ENCODE measurements at regions not wholly inside any gene's neighbourhood (a gene's known extent, or its start where the extent isn't known, plus 50 kb on each side); places are given as distances from the start of the nearest gene placed in this dataset.

DNA sequence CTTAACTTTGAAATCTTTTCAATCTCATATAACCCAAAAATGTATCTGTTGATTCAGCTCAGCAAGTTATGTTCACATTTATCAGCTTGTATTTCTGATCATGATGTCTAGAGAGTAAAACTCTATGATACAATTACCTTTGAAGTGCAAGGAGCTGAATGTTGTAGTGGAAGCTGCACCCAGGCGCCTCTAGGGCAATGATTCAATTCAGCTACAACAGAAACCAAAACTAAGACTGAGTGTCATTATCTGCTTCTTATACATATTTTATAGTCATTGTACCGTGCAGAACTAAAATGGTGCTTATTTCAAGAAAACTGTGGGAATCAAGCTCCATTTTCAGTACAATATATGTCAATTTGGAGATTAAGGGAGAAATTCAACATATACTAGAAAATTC lies 1237.5 kb downstream of the ZPLD1 start:
- Histone ChIP-seq H3K79me2 (ENCODE audit: low read length) (no peaks in the 10 kb centered on the region), H3K27ac (ENCODE audit: low read length) (no peak overlapping the region), H3K4me1 (ENCODE audit: low read length) (no peaks in the 10 kb centered on the region), H3K9me2 (replicated peaks; ENCODE audit: insufficient read depth, low read length) (no peaks in the 10 kb centered on the region), H3K9me3 (replicated peaks; ENCODE audit: insufficient read depth, low read length) (no peaks in the 10 kb centered on the region), H3K4me2 (ENCODE audit: low read depth, low read length) (no peak overlapping the region), H3K27me3 (replicated peaks; ENCODE audit: insufficient read depth, low read length) (no peaks in the 10 kb centered on the region), H4K20me1 (ENCODE audit: insufficient read depth, low read length) (no peaks in the 10 kb centered on the region), H2AFZ (ENCODE audit: low read length) (no peak overlapping the region), H3K9ac (ENCODE audit: low read length) (no peak overlapping the region), H3K4me3 (ENCODE audit: low read length) (no peak overlapping the region), H3F3A (ENCODE audit: insufficient read depth, low read length) (no peaks in the 10 kb centered on the region), H3K36me3 (replicated peaks; ENCODE audit: insufficient read depth, low read length) (no peaks in the 10 kb centered on the region)
- no peak for TF ChIP-seq EZH2phosphoT487 (IDR thresholded peaks at IDR 0.05; ENCODE audit: low read length)
- TF ChIP-seq, protein P1, sequence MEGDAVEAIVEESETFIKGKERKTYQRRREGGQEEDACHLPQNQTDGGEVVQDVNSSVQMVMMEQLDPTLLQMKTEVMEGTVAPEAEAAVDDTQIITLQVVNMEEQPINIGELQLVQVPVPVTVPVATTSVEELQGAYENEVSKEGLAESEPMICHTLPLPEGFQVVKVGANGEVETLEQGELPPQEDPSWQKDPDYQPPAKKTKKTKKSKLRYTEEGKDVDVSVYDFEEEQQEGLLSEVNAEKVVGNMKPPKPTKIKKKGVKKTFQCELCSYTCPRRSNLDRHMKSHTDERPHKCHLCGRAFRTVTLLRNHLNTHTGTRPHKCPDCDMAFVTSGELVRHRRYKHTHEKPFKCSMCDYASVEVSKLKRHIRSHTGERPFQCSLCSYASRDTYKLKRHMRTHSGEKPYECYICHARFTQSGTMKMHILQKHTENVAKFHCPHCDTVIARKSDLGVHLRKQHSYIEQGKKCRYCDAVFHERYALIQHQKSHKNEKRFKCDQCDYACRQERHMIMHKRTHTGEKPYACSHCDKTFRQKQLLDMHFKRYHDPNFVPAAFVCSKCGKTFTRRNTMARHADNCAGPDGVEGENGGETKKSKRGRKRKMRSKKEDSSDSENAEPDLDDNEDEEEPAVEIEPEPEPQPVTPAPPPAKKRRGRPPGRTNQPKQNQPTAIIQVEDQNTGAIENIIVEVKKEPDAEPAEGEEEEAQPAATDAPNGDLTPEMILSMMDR (IDR thresholded peaks at IDR 0.05; ENCODE audit: low read length), result no peak
- no peak for TF ChIP-seq EZH2 (optimal IDR thresholded peaks at IDR 0.05; ENCODE audit: low read depth, low read length)
- peak; percentile 19 for DNase-seq

DNA sequence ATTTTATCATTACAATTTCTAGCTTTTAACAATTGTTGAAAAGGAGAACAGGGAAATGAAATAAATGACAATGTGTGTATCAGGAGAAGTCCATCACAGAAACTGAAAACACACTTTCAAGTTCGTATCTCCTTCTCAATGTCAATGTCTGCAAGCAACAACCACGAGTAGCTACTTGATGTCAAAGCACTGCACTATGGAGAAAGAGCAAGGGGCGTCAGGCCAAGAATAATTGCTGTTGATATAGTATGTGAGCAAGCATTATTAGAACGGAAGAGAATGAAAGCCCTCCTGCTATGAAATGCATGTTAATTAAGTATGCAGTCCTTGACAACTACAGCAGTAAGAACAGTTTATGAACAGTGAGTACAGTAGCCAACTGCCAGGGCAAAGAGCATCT lies 1250.1 kb downstream of the ZPLD1 start:
- no peak for TF ChIP-seq EZH2 (optimal IDR thresholded peaks at IDR 0.05; ENCODE audit: low read depth, low read length)
- TF ChIP-seq EZH2phosphoT487 (IDR thresholded peaks at IDR 0.05; ENCODE audit: low read length), result no peak
- TF ChIP-seq, protein P1 (IDR thresholded peaks at IDR 0.05; ENCODE audit: low read length), result no peak
- Histone ChIP-seq H3K79me2 (ENCODE audit: low read length) (no peaks in the 10 kb centered on the region), H3K4me3 (ENCODE audit: low read length) (no peak overlapping the region), H4K20me1 (ENCODE audit: insufficient read depth, low read length) (no peaks in the 10 kb centered on the region), H3K4me1 (ENCODE audit: low read length) (no peaks in the 10 kb centered on the region), H3K9me2 (replicated peaks; ENCODE audit: insufficient read depth, low read length) (no peaks in the 10 kb centered on the region), H3K36me3 (replicated peaks; ENCODE audit: insufficient read depth, low read length) (no peaks in the 10 kb centered on the region), H2AFZ (ENCODE audit: low read length) (no peak overlapping the region), H3F3A (ENCODE audit: insufficient read depth, low read length) (no peaks in the 10 kb centered on the region), H3K9me3 (replicated peaks; ENCODE audit: insufficient read depth, low read length) (no peaks in the 10 kb centered on the region), H3K27ac (ENCODE audit: low read length) (no peak overlapping the region), H3K27me3 (replicated peaks; ENCODE audit: insufficient read depth, low read length) (no peaks in the 10 kb centered on the region), H3K4me2 (ENCODE audit: low read depth, low read length) (no peak overlapping the region), H3K9ac (ENCODE audit: low read length) (no peak overlapping the region)
- no peak for DNase-seq

DNA sequence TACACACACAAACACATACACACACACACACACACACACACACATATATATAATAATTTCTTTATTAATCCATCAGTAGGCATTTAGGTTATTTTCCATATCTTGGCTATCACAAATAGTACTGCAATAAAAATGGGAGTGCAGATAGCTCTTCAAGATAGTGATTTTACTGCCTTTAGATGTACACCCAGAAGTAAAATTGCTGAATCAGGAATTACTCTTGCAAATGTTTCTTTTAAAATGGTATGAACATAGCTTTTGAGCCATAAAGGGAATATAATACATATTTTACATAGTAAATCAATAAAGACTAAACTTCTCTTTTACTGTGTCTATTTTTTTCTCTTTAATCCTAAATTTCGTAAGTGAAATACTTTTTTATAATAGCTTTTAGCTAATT lies 1251.1 kb downstream of the ZPLD1 start:
- TF ChIP-seq EZH2 (optimal IDR thresholded peaks at IDR 0.05; ENCODE audit: low read depth, low read length), result no peak
- TF ChIP-seq EZH2phosphoT487 (IDR thresholded peaks at IDR 0.05; ENCODE audit: low read length), result no peak
- TF ChIP-seq, protein P1 (IDR thresholded peaks at IDR 0.05; ENCODE audit: low read length), result no peak
- Histone ChIP-seq H3K27me3 (replicated peaks; ENCODE audit: insufficient read depth, low read length) (no peaks in the 10 kb centered on the region), H3K79me2 (ENCODE audit: low read length) (no peaks in the 10 kb centered on the region), H3K9ac (ENCODE audit: low read length) (no peak overlapping the region), H3K4me1 (ENCODE audit: low read length) (no peaks in the 10 kb centered on the region), H3K4me2 (ENCODE audit: low read depth, low read length) (no peak overlapping the region), H3K9me3 (replicated peaks; ENCODE audit: insufficient read depth, low read length) (no peaks in the 10 kb centered on the region), H2AFZ (ENCODE audit: low read length) (no peak overlapping the region), H3K27ac (ENCODE audit: low read length) (no peak overlapping the region), H3F3A (ENCODE audit: insufficient read depth, low read length) (no peaks in the 10 kb centered on the region), H3K4me3 (ENCODE audit: low read length) (no peak overlapping the region), H4K20me1 (ENCODE audit: insufficient read depth, low read length) (no peaks in the 10 kb centered on the region), H3K36me3 (replicated peaks; ENCODE audit: insufficient read depth, low read length) (no peaks in the 10 kb centered on the region), H3K9me2 (replicated peaks; ENCODE audit: insufficient read depth, low read length) (no peaks in the 10 kb centered on the region)
- no peak for DNase-seq

All from MM.1S (cell line).